ENCODE measurements at regions not wholly inside any gene's neighbourhood (a gene's known extent, or its start where the extent isn't known, plus 50 kb on each side); places are given as distances from the start of the nearest gene placed in this dataset.

DNA sequence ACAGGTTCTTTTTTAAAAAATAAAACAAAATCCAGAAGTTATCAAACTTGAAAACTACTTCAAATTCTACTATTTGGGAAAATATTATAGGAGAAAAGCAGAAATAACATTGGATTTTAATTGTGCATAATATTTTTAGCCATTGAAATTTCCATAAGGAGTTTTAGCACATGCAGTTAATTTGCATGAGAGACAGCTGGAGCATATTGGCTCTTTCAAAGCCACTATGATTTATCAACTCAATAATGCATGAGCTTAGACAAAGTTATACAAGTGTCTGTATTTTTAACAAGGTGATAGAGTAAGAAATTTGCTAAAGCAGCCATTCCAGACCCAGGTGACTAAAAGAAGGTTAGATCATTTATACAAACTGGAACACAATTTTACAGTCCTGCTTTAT, 189.0 kb upstream of the TFAP2D start (continued):
- no peak for TF ChIP-seq TEAD4 (IDR thresholded peaks at IDR 0.05; ENCODE audit: borderline replicate concordance, insufficient read depth)
- TF ChIP-seq, protein P1, sequence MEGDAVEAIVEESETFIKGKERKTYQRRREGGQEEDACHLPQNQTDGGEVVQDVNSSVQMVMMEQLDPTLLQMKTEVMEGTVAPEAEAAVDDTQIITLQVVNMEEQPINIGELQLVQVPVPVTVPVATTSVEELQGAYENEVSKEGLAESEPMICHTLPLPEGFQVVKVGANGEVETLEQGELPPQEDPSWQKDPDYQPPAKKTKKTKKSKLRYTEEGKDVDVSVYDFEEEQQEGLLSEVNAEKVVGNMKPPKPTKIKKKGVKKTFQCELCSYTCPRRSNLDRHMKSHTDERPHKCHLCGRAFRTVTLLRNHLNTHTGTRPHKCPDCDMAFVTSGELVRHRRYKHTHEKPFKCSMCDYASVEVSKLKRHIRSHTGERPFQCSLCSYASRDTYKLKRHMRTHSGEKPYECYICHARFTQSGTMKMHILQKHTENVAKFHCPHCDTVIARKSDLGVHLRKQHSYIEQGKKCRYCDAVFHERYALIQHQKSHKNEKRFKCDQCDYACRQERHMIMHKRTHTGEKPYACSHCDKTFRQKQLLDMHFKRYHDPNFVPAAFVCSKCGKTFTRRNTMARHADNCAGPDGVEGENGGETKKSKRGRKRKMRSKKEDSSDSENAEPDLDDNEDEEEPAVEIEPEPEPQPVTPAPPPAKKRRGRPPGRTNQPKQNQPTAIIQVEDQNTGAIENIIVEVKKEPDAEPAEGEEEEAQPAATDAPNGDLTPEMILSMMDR (IDR thresholded peaks at IDR 0.05) = no peak
- no peak for TF ChIP-seq EP300 (IDR thresholded peaks at IDR 0.05; ENCODE audit: borderline replicate concordance in 1 of 2, low read depth in 1 of 2, low read length in 1 of 2)
- no peak for TF ChIP-seq SMC3 (IDR thresholded peaks at IDR 0.05; ENCODE audit: low read depth, low read length)
- TF ChIP-seq POLR2AphosphoS5 (IDR thresholded peaks at IDR 0.05; ENCODE audit: low read depth, low read length) = no peak
- no peak for TF ChIP-seq GABPA (IDR thresholded peaks at IDR 0.05; ENCODE audit: low read depth)

DNA sequence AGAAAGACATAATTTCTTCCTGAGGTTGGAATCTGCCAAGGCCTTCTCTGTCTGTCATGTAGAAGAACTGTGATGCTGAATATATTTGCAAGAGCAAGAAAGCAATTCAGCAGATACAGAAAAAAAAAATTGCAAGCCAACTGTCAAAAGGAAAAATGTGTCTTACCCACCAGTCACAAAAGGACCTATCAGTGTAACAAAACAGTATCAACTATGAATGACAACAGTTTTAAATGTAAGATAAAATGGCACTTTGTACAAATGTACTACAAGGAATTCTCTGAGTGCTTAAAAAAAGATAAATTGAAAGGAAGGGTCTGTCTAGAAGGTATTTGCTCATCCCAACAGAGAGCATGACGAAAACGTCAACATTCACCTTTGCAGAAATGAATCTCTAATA, 185.3 kb upstream of the TFAP2D start:
- WGBS (ENCODE audit: low lambda C conversion rate) = 70% methylated on average over 2 of the region's 2 CpGs
- POLR2A ChIA-PET = no interaction called here

More for the DNA sequence above, 185.3 kb upstream of the TFAP2D start:
- no peaks in the 10 kb centered on the region for H3K9me2 ChIP-seq
- H3K27ac ChIP-seq (ENCODE audit: low read depth in 2 of 2, low read length in 1 of 2) = no peak overlapping the region
- H3K27me3 ChIP-seq (ENCODE audit: insufficient read depth) = no peaks in the 10 kb centered on the region
- no peak overlapping the region for H3K4me3 ChIP-seq (ENCODE audit: low read depth in 2 of 2, low read length in 1 of 2)
- no peaks in the 10 kb centered on the region for H4K20me1 ChIP-seq (ENCODE audit: insufficient read depth)
- H3K4me1 ChIP-seq (ENCODE audit: control insufficient read depth in 1 of 2, insufficient read depth in 2 of 2, low read depth in 1 of 2, low read length in 1 of 2) = no peaks in the 10 kb centered on the region
- no peaks in the 10 kb centered on the region for H3K79me2 ChIP-seq (ENCODE audit: insufficient read depth)
- no peak overlapping the region for H3K4me2 ChIP-seq
- no peak overlapping the region for H2AFZ ChIP-seq (ENCODE audit: low read depth)
- H3K9ac ChIP-seq = no peak overlapping the region
- CTCF ChIA-PET = no interaction called here
- no peaks in the 10 kb centered on the region for H3K36me3 ChIP-seq (replicated peaks in 1 of 2; ENCODE audit: control insufficient read depth in 1 of 2, insufficient read depth in 2 of 2, low read length in 1 of 2)
- no peaks in the 10 kb centered on the region for H3K9me3 ChIP-seq
- no peak for DNase-seq
- H3F3A ChIP-seq (replicated peaks; ENCODE audit: insufficient read depth) = no peaks in the 10 kb centered on the region
- no peak for TF ChIP-seq FOXJ3 (CRISPR knock-in tag; IDR thresholded peaks at IDR 0.05)
- no peak for TF ChIP-seq RXRA (IDR thresholded peaks at IDR 0.05; ENCODE audit: borderline replicate concordance, low read depth)
- TF ChIP-seq RCOR1 (IDR thresholded peaks at IDR 0.05; ENCODE audit: low read length) = no peak
- TF ChIP-seq SMC3 (IDR thresholded peaks at IDR 0.05; ENCODE audit: low read depth, low read length) = no peak
- no peak for TF ChIP-seq ELF1 (IDR thresholded peaks at IDR 0.05)
- no peak for TF ChIP-seq TCF12 (IDR thresholded peaks at IDR 0.05)
- TF ChIP-seq TEAD4 (IDR thresholded peaks at IDR 0.05; ENCODE audit: borderline replicate concordance, insufficient read depth) = no peak
- no peak for TF ChIP-seq EZH2phosphoT487 (IDR thresholded peaks at IDR 0.05; ENCODE audit: borderline replicate concordance, low read depth)
- no peak for TF ChIP-seq POLR2AphosphoS5 (IDR thresholded peaks at IDR 0.05; ENCODE audit: low read depth, low read length)
- TF ChIP-seq RFX5 (IDR thresholded peaks at IDR 0.05; ENCODE audit: low read length) = no peak
- TF ChIP-seq, protein P2, sequence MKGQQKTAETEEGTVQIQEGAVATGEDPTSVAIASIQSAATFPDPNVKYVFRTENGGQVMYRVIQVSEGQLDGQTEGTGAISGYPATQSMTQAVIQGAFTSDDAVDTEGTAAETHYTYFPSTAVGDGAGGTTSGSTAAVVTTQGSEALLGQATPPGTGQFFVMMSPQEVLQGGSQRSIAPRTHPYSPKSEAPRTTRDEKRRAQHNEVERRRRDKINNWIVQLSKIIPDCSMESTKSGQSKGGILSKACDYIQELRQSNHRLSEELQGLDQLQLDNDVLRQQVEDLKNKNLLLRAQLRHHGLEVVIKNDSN (IDR thresholded peaks at IDR 0.05; ENCODE audit: borderline replicate concordance, low read depth) = no peak
- no peak for TF ChIP-seq MEF2A (IDR thresholded peaks at IDR 0.05; ENCODE audit: borderline replicate concordance, low read depth)
- no peak for TF ChIP-seq RAD21 (IDR thresholded peaks at IDR 0.05; ENCODE audit: low read length)
- TF ChIP-seq FOXM1 (IDR thresholded peaks at IDR 0.05; ENCODE audit: low read depth) = no peak
- TF ChIP-seq, protein P3, sequence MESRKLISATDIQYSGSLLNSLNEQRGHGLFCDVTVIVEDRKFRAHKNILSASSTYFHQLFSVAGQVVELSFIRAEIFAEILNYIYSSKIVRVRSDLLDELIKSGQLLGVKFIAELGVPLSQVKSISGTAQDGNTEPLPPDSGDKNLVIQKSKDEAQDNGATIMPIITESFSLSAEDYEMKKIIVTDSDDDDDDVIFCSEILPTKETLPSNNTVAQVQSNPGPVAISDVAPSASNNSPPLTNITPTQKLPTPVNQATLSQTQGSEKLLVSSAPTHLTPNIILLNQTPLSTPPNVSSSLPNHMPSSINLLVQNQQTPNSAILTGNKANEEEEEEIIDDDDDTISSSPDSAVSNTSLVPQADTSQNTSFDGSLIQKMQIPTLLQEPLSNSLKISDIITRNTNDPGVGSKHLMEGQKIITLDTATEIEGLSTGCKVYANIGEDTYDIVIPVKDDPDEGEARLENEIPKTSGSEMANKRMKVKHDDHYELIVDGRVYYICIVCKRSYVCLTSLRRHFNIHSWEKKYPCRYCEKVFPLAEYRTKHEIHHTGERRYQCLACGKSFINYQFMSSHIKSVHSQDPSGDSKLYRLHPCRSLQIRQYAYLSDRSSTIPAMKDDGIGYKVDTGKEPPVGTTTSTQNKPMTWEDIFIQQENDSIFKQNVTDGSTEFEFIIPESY (IDR thresholded peaks at IDR 0.05; ENCODE audit: borderline replicate concordance, low read depth) = no peak
- TF ChIP-seq, protein P4, sequence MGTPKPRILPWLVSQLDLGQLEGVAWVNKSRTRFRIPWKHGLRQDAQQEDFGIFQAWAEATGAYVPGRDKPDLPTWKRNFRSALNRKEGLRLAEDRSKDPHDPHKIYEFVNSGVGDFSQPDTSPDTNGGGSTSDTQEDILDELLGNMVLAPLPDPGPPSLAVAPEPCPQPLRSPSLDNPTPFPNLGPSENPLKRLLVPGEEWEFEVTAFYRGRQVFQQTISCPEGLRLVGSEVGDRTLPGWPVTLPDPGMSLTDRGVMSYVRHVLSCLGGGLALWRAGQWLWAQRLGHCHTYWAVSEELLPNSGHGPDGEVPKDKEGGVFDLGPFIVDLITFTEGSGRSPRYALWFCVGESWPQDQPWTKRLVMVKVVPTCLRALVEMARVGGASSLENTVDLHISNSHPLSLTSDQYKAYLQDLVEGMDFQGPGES (IDR thresholded peaks at IDR 0.05; ENCODE audit: low read depth, low read length) = no peak
